AG04450 (cell line): ENCODE measurements at regions not wholly inside any gene's neighbourhood (a gene's known extent, or its start where the extent isn't known, plus 50 kb on each side); places are given as distances from the start of the nearest gene placed in this dataset.

Experiments used
- CTCF ChIA-PET: fragments of 300-600, 350-600 bp; formaldehyde crosslinking; extraction: SDS; loops from one replicate; lab custom pipeline; 2022; ENCODE audit warnings: antibody characterized with exemption, inconsistent platforms; lab: Charles Lee
- POLR2A ChIA-PET: fragments of 350-600 bp; formaldehyde crosslinking; extraction: SDS; loops from one replicate; lab custom pipeline; 2021; ENCODE audit warnings: antibody characterized with exemption, inconsistent platforms; lab: Yijun Ruan, JAX
- DNase-seq: peaks from one replicate; pipeline ENCODE4 v3.0.0-alpha.2; 2011; ENCODE audit warnings: low read depth, low spot score
- H3K27ac ChIP-seq: one replicate; pipeline ENCODE4 v1.5.1; 2012; ENCODE audit warnings: low read depth, low read length, control low read depth
- H3K27me3 ChIP-seq: one replicate; pipeline ENCODE4 v1.6.0; 2012; ENCODE audit warnings: low read length; ENCODE audit not compliant: control insufficient read depth, insufficient read depth
- H3K4me3 ChIP-seq: 2 replicates; pipeline ENCODE4 v1.5.1; 2011; ENCODE audit warnings: mild to moderate bottlenecking, low read depth, low read length, control low read depth
- H3K9me3 ChIP-seq: 2 replicates; pipeline ENCODE4 v1.5.1; 2012; ENCODE audit warnings: low read length; ENCODE audit not compliant: control insufficient read depth, insufficient read depth
- TF ChIP-seq, protein P1 (sequence below): IDR thresholded peaks from 2 replicates; pipeline ENCODE4 v1.5.1; 2011; ENCODE audit warnings: low read depth, low read length, control low read depth, inconsistent platforms

DNA sequence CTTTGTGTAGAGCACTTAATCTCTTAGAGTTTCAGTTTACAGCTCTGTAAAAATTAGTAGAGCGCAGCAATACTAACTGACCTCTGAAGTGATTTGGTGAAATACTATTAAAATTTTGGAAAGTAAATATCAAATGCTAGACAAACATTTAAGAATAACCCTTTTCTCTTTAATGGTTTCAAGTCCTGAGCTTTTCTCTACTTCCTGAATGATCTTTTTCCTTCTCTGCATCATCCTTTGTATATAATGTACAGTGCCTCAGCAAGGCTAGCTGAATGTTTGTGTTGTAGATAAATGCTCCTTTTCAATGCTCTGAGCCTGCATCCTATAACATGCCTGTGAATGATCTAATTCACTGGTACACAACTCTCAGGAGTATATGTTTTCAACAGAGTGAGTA is 272.9 kb downstream of the ADGRL2 start:
- ChIA-PET POLR2A (no interaction called here), CTCF (no interaction called here)
- TF ChIP-seq, protein P1, sequence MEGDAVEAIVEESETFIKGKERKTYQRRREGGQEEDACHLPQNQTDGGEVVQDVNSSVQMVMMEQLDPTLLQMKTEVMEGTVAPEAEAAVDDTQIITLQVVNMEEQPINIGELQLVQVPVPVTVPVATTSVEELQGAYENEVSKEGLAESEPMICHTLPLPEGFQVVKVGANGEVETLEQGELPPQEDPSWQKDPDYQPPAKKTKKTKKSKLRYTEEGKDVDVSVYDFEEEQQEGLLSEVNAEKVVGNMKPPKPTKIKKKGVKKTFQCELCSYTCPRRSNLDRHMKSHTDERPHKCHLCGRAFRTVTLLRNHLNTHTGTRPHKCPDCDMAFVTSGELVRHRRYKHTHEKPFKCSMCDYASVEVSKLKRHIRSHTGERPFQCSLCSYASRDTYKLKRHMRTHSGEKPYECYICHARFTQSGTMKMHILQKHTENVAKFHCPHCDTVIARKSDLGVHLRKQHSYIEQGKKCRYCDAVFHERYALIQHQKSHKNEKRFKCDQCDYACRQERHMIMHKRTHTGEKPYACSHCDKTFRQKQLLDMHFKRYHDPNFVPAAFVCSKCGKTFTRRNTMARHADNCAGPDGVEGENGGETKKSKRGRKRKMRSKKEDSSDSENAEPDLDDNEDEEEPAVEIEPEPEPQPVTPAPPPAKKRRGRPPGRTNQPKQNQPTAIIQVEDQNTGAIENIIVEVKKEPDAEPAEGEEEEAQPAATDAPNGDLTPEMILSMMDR, result no peak
- Histone ChIP-seq H3K4me3 (no peak overlapping the region), H3K27me3 (no peaks in the 10 kb centered on the region), H3K27ac (no peak overlapping the region), H3K9me3 (no peaks in the 10 kb centered on the region)
- DNase-seq, result no peak

DNA sequence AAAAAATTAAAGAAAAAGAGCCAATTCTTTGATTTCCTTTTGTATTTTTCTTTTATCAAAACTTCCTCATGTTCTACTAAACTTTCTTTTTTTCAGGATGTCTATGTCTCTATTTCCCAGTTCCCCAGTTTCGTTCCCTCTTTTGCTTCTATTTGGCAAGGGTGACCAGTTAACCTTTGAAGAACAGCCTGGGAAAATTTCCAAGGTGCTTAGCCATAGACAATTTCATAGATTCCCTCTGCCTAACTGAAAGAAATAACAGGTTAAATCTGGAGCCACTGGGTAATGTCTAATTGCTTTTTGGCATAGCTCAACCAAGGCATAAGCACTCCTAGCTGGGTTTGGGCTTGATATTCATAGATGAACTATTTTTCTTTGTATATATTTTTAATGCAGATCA is 272.3 kb downstream of the ADGRL2 start:
- POLR2A ChIA-PET, result no interaction called here
- CTCF ChIA-PET, result no interaction called here
- Histone ChIP-seq H3K27me3 (no peaks in the 10 kb centered on the region), H3K27ac (no peak overlapping the region), H3K4me3 (no peak overlapping the region), H3K9me3 (no peaks in the 10 kb centered on the region)
- TF ChIP-seq, protein P1, result no peak
- no peak for DNase-seq

DNA sequence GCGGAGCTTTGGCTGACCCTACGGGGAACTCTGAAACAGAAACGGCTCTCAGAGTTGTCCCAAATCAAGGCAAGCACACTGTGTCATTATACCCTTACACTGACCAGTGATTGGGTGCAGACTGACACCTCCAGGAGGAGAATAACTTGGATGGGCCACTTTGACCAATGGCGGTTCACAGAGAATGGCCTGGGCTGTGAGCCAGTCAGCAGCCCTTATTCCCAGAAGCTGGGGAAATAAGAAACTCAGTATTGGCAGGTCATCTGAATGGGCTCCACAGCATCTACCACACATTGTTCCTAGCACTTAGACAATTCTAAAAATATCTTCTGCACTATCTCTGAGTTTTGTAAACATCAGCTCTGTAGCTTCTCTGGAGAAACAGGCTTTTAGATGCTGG is 265.2 kb downstream of the ADGRL2 start:
- Histone ChIP-seq H3K4me3 (no peak overlapping the region), H3K9me3 (no peaks in the 10 kb centered on the region), H3K27me3 (no peaks in the 10 kb centered on the region), H3K27ac (no peak overlapping the region)
- TF ChIP-seq, protein P1, result no peak
- CTCF ChIA-PET, result no interaction called here
- POLR2A ChIA-PET, result no interaction called here
- no peak for DNase-seq

DNA sequence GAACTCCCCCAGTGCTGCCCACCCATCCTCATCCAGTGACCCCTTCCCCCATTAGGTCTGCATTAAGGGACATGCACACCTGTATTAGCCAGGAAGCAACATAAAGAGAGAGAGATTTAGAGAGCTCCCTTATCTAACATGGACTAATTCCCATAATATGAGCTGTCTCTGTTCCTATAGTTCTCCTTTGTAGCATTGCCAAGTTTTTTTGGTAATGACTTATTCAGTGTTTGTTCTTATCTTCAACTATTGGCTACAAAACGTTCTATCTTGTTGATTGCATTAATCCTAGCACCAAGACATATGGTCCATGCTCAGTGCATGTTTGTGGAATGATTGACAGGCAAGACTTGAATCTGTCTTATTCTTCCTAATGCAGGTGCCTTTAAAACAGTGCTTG is 264.0 kb downstream of the ADGRL2 start:
- TF ChIP-seq, protein P1, result no peak
- no peaks in the 10 kb centered on the region for H3K9me3 ChIP-seq
- ChIA-PET POLR2A (no interaction called here), CTCF (no interaction called here)
- H3K27me3 ChIP-seq, result no peaks in the 10 kb centered on the region
- no peak overlapping the region for H3K4me3 ChIP-seq
- no peak for DNase-seq
- H3K27ac ChIP-seq, result no peak overlapping the region

DNA sequence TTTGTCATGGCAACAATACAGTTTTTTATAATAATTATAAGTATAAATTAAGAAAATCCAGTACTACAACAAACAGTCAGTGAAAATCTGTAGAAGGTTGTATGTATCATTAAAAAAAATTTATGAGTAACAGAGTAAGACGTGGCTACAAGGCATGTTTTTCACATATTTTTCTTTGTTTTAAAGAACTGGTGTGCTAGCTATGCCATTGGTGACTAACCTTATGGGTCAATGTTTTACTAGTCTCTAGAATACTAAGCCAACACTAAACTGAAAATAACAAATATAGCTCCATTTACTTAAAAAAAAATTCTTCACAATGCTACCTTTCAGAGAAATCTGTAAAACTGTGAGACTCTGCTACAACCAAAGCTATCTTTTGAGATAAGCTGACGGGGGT is 261.5 kb downstream of the ADGRL2 start:
- CTCF ChIA-PET, result no interaction called here

More for the DNA sequence above, 261.5 kb downstream of the ADGRL2 start:
- H3K27ac ChIP-seq, result no peak overlapping the region
- no peak overlapping the region for H3K4me3 ChIP-seq
- TF ChIP-seq, protein P1, result no peak
- POLR2A ChIA-PET, result no interaction called here
- no peak for DNase-seq
- H3K27me3 ChIP-seq, result no peaks in the 10 kb centered on the region
- no peaks in the 10 kb centered on the region for H3K9me3 ChIP-seq
